Effector CD8-positive, alpha-beta T cell (primary cell): ENCODE measurements at regions not wholly inside any gene's neighbourhood (a gene's known extent, or its start where the extent isn't known, plus 50 kb on each side); places are given as distances from the start of the nearest gene placed in this dataset.
"Not testable (repeated sequence)": the region's sequence is repeated elsewhere in the genome, so short reads cannot be mapped to it uniquely, and the experiment has no call there.

Experiments used
- DNase-seq: peaks from one replicate; lab custom pipeline; 2025; lab: John Stamatoyannopoulos, UW

GRCh38 chr10:8602821-8603220 is 548.3 kb downstream of the GATA3 start:
- DNase-seq: no peak

DNA sequence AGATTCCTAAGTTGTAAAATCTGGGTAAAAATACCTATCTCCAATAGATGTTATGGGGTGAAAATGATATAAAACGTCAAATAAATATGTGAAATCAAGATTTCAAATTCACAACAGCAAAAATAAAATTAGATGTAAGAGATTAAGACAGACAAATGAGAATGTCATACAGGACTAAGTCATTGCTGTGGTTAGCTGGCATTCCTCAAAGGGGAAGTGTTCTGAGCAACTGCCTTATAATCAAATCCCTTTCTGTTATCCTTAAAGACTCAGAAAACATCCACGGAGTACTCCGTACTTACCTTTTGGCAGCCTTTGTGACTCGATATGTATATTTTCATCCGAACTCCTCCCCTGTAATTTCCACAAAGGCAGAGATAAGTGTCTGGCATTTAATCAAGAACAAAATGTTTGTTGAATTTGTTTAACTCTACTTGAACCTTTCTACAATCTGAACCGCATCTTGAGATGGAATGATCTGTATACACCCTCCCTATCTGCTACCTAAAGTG is 559.6 kb downstream of the GATA3 start:
- no peak for DNase-seq

DNA sequence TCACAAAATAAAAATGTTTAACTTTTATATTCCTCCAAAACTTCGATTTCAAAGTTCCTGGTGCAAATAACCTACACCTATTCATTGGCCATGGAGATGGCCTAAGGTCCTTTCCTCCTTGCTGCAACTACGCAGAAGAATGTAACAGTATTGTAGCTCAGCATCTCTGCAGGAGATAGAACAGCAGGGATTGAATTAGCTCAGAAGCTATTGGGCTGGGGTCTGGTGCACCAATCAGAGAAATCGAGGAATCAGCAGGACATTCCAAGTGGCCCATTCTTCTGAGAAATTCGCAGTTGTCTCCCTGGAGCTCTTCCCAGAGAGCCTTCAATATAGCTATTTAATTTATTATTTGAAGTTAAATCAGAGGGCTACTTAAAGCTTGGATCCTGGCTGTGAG is 560.6 kb downstream of the GATA3 start:
- DNase-seq: no peak

- no peak for DNase-seq
Observed at GRCh38 chr10:8616166-8616565, 561.7 kb downstream of the GATA3 start.

- DNase-seq: no peak
Observed at GRCh38 chr10:8617792-8618191, 563.3 kb downstream of the GATA3 start.

DNA sequence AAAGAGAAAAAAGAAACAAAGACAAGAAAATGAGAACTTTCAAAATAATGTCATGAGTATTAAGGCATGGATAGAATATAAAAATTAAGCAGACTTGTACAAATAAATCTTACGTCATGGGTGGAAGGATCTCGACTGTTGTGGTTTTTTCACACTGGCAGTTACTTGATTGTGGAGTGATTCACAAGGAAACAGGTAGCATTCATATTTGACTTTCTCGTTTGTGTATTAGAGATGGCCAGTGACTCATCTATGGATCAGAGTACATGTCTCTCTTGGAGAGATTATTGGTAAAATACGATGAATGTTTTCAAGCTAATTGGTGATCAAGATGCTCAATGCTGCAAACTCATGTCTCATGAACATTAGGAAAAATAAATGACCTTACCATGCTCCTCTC is 564.3 kb downstream of the GATA3 start:
- no peak for DNase-seq

DNA sequence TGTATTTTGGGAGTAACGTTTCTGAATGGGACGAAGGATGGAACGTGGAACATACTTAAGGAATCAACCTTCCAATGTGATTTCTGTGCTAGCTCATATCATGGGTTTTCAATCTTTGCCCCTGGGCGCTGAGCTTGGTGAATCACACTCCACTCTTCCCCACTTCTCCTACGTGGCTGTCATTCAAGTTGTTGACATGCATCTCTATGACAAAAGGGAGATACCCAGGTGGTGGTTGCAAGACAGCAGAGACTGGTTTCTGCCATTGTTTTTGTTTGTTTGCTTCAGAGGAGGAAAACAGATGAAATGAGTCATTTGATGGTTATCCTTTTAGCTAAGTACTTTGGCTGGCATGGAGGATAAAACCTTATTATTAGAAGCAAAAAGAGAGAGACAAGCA is 573.9 kb downstream of the GATA3 start:
- no peak for DNase-seq

- DNase-seq: no peak
Observed at GRCh38 chr10:8633909-8634308, 579.4 kb downstream of the GATA3 start.

- DNase-seq: no peak
Observed at GRCh38 chr10:8636371-8636770, 581.9 kb downstream of the GATA3 start.

DNA sequence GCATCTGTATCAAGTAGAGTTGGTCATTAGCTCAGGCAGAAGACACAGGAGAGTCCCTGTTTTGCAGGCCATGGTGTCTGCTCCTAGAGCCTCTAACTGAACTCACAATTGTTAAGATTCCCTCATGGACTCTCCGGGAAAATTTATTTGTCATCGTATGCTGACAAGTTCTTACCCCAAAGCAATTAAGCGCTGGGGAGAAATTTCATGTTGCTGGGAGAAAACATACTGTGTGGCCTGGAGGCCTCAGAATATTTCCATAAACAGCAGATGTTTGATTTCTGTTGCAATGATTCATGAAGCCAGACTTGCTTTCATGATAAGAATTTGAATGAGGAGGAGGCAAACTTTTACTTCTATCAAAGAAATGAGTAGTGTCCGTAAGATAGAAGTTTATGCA is 583.2 kb downstream of the GATA3 start:
- DNase-seq: no peak

GRCh38 chr10:8638088-8638672 is 583.7 kb downstream of the GATA3 start:
- no peak for DNase-seq

DNA sequence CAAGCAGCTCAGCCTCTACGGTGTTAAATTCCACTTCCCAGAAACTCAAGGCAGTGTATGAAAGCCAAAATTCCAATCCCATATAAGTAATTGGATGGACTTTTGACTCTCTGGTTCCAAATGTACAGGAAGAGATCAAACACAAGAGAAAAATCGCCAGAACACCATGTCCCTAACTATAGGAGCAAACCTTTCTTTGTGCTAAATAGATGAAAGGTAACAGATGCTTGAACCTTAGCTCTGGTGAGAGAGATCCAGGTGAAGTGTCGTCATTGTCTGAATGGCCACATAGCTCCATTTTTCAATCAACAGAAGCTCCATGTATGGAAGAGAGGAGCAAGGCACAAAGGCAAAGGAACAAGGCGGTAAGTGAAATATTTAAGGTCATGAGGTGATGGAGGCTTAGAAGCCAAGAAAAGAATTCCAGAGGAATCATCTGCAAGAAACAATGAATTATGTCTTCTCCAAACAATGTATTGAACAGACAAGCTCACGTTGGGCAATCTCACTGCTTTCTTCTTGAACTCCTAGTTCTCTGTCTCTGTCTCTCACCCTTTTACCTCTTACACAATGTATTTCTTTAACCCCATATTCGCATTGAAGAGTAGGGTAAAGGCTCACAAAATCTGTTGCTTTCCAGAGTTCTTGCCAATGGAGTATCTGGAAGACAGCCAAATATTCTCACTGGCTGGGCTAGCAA is 585.1 kb downstream of the GATA3 start:
- DNase-seq: no peak

DNA sequence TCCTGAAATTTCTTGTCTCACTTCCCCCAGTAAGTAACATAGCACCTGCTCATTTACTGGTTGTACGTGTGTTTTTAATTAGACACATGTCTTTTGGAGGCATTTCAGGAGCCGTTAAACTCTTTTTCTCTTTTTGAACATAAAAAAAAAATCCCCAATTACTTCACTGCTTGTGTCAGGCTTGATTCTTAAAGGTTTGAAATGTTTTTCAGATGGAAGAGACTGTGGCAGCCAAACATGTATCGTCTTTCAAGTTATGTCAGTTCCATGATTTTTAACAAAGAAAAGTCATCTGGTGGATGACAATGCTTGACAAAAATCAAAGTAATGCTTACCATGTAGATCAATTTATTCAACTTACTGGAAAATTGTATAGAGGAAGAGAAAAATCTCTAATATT is 585.8 kb downstream of the GATA3 start:
- no peak for DNase-seq

DNA sequence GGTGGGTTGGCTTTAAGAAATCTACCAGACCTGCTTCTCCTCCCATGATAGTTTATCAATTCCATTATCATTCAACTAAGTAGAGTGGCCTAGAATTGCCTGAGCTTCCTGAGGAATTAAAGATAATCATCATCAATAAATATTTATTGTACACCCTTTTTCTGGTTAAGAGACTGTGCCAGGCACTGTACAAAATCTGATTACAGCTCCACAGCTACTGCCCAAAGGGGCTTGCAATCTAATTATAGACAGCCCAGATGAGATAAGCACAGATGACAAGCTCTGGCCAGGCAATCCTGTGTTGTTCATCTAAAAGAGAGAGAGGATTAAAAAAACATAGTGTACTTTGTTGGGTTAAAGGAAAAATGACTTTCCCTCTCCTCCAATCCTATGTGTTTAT is 586.4 kb downstream of the GATA3 start:
- no peak for DNase-seq

DNA sequence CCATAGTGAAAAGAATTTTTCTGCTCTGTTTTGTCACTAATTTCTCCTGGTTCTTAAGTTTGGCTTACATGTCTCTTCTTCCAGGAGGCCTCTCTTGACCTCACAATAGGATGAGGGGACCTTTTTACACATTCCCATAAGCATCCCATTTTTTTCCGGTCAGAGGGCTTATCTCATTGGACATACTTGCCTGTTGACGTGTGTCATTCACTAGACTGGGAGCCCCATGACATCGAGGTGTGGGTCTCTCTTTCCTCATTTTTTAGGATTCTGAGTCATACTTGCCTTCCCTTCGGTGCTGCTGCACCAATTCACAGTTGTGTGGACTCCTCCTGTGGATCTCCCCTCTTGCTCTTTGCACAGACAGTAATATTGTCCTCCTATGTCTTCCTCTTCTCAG is 601.8 kb downstream of the GATA3 start:
- no peak for DNase-seq

DNA sequence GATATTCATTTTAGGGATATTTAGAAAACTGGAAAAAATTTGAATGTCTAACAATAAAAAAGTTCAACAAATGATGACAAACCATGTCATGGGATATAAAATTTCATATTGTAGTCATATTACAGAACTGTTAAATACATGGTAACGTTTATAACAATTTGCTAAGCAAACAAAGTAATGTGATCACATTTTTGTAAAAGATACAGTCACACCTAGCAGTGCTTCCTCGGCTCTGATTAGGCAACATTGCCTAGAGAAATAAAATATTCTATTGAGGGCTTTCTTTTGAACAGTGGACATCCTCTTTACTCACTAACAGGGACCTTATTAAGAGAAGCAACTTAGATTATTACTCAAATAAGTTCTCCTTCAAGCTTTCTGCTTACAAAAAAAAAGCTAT is 605.5 kb downstream of the GATA3 start:
- DNase-seq: no peak

DNA sequence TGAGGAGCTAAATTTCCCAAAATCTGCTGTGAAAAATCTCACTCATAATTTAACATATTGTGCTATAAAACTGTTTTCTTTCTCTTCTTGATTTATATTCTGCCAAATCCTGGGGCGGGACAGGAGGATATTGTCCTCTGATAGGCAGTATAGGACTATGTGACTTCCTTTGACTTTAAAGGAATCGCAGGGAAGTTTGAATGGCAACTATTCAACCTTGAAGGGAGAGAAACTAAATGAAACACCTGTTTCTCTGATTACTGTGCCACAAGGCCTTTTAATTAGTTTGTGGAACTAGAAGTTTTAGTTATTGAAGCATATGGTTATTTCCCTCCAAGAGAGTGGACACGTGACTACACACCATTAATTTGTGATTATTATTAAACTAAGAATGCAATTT is 607.4 kb downstream of the GATA3 start:
- DNase-seq: no peak

DNA sequence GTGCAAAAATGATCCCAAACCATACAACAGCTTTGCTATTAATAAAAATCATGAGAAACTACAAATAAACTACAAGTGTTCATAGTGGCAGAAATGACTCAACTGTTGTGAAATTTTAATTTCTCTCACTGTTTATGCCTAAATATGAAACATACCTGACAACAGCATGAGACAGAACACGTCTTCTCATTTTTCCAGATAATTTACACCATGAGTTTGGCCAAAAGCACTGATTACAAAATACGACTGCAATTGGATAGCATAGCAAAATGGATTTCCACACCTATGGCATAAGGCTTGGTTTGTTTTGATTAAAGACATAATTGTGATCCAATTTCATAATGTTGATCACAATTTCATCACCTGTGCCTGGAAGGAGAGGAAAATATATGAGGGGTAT is 608.6 kb downstream of the GATA3 start:
- DNase-seq: no peak

- no peak for DNase-seq
Observed at GRCh38 chr10:8665322-8665721, 610.8 kb downstream of the GATA3 start.

- no peak for DNase-seq
Observed at GRCh38 chr10:8670461-8670860, 616.0 kb downstream of the GATA3 start.

GRCh38 chr10:8674230-8674629 is 619.7 kb downstream of the GATA3 start:
- no peak for DNase-seq

- no peak for DNase-seq
Observed at GRCh38 chr10:8677642-8678041, 623.2 kb downstream of the GATA3 start.

DNA sequence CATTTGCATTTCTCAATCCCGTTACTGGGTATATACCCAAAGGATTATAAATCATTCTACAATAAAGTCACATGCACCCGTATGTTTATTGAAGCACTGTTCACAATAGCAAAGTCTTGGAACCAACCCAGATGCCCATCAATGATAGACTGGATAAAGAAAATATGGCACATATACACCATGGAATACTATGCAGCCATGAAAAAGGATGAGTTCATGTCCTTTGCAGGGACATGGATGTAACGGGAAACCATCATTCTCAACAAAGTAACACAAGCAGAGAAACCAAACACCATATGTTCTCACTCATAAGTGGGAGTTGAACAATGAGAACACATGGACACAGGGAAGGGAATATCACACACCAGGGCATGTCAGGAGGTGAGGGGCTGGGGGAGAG is 630.4 kb downstream of the GATA3 start:
- DNase-seq: not testable (repeated sequence)

DNA sequence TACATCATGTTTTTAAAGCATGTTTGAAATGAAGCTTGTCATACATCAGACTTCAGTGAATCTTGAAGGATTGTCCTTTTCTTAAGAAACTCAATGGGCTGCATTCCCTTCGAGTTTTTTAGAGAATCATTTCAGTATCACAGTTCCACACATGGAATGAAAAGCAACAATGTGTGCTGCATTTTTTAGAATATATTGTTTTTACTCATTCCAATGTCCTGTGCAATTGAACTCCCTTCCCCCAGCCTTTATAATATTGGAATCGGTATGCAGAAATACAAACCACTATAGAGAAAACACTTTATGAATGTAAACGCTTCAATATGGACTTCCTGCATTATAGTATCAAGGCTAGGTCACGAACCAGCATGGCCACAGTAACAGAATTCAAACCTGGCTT is 634.4 kb downstream of the GATA3 start:
- DNase-seq: no peak
